ENCODE measurements at regions not wholly inside any gene's neighbourhood (a gene's known extent, or its start where the extent isn't known, plus 50 kb on each side); places are given as distances from the start of the nearest gene placed in this dataset.
A peak's percentile ranks its signal among the peaks of the same experiment; 100 is the strongest.

- no peak overlapping the region for H3K27ac ChIP-seq
- H3K36me3 ChIP-seq, result no peaks in the 10 kb centered on the region
- DNase-seq (no peak), ATAC-seq (ENCODE audit: low FRiP score in 2 of 2) (no peak)
- H3K27me3 ChIP-seq, result no peaks in the 10 kb centered on the region
- WGBS, 2 donors, result 74 to 95% methylated on average over 8 to 11 of the region's 11 CpGs
- H3K4me1 ChIP-seq, result no peaks in the 10 kb centered on the region
- no peak for TF ChIP-seq EP300 (IDR thresholded peaks at IDR 0.05)
- H3K4me3 ChIP-seq, result no peak overlapping the region
- no peaks in the 10 kb centered on the region for H3K9me3 ChIP-seq
These were observed 140.4 kb downstream of the ERMARD start for GRCh38 chr6:169891846-169892245.

DNA sequence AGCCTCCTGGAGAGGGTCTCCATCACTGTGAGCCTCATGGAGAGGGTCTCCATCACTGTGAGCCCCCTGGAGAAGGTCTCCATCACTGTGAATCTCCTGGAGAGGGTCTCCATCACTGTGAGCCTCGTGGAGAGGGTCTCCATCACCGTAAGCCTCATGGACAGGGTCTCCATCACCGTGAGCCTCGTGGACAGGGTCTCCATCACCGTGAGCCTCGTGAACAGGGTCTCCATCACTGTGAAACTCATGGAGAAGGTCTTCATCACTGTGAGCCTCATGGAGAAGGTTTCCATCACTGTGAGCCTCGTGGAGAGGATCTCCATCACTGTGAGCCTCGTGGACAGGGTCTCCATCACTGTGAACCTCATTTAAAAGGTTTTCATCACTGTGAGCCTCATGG lies 140.0 kb downstream of the ERMARD start:
- no peak overlapping the region for H3K4me3 ChIP-seq
- no peak for TF ChIP-seq EP300 (IDR thresholded peaks at IDR 0.05)
- no peaks in the 10 kb centered on the region for H3K36me3 ChIP-seq
- no peaks in the 10 kb centered on the region for H3K9me3 ChIP-seq
- DNase-seq (no peak), ATAC-seq (ENCODE audit: low FRiP score in 2 of 2) (no peak)
- H3K27me3 ChIP-seq, result no peaks in the 10 kb centered on the region
- 67 to 79% methylated on average over 8 of the region's 8 CpGs for WGBS, 2 donors
- no peaks in the 10 kb centered on the region for H3K4me1 ChIP-seq
- H3K27ac ChIP-seq, result no peak overlapping the region

- no peak for ATAC-seq (ENCODE audit: low FRiP score in 2 of 2)
- Histone ChIP-seq H3K36me3 (no peaks in the 10 kb centered on the region), H3K27me3 (no peaks in the 10 kb centered on the region), H3K27ac (no peak overlapping the region), H3K4me1 (no peaks in the 10 kb centered on the region), H3K4me3 (no peak overlapping the region), H3K9me3 (no peaks in the 10 kb centered on the region)
- TF ChIP-seq, protein P1, sequence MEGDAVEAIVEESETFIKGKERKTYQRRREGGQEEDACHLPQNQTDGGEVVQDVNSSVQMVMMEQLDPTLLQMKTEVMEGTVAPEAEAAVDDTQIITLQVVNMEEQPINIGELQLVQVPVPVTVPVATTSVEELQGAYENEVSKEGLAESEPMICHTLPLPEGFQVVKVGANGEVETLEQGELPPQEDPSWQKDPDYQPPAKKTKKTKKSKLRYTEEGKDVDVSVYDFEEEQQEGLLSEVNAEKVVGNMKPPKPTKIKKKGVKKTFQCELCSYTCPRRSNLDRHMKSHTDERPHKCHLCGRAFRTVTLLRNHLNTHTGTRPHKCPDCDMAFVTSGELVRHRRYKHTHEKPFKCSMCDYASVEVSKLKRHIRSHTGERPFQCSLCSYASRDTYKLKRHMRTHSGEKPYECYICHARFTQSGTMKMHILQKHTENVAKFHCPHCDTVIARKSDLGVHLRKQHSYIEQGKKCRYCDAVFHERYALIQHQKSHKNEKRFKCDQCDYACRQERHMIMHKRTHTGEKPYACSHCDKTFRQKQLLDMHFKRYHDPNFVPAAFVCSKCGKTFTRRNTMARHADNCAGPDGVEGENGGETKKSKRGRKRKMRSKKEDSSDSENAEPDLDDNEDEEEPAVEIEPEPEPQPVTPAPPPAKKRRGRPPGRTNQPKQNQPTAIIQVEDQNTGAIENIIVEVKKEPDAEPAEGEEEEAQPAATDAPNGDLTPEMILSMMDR (IDR thresholded peaks at IDR 0.05), result no peak
- TF ChIP-seq EP300 (IDR thresholded peaks at IDR 0.05) (no peak), POLR2AphosphoS5 (IDR thresholded peaks at IDR 0.05) (no peak), POLR2A (IDR thresholded peaks at IDR 0.05) (no peak)
- WGBS, 2 donors, result 86% methylated on average over 7 of the region's 7 CpGs
- no peak for DNase-seq
These were observed 139.5 kb downstream of the ERMARD start for GRCh38 chr6:169890901-169891300.

GRCh38 chr6:169890049-169890448 lies 138.6 kb downstream of the ERMARD start:
- WGBS, 2 donors, result 46 to 48% methylated on average over 7 to 12 of the region's 12 CpGs
- DNase-seq (no peak), ATAC-seq (ENCODE audit: low FRiP score in 2 of 2) (no peak)
- Histone ChIP-seq H3K27ac (no peak overlapping the region), H3K4me3 (no peak overlapping the region), H3K9me3 (no peaks in the 10 kb centered on the region), H3K4me1 (peaks cover 0 to 4% (median 3%) of the 10 kb centered on the region in 4 donors), H3K36me3 (no peaks in the 10 kb centered on the region), H3K27me3 (no peaks in the 10 kb centered on the region)
- TF ChIP-seq POLR2A (IDR thresholded peaks at IDR 0.05), result no peak
- TF ChIP-seq EP300 (IDR thresholded peaks at IDR 0.05), result no peak
- TF ChIP-seq, protein P1 (IDR thresholded peaks at IDR 0.05), result no peak

DNA sequence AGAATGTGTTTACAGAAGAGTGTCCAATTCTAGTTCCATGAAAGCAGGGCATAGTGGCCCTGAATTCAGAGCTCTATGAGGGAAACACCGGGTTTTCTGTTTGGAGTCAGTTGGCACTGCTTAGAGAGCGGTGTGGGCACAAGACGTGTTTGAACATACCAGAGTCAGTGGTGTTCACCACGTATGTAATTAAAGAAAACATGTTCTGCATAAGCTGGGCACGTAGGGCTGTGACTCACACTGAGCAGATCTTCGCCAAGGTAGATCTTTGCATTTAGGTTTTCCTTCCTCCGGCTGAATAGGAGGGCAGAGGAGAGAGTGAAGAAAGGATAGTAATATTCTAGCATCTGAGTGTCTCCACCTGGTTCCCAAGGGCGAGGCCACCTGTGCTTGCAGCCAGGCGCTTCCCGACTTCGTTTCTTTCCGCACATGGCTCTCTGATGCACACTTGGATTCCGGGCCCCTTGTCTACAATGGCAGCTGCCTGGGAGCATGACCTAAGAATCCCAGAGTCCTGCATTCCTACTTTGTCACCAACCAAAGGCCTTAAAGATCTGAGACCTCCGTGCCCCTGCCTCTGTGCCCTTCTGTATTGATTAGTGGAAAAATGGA lies 136.2 kb downstream of the ERMARD start:
- DNase-seq, result no peak
- Histone ChIP-seq H3K36me3 (no peaks in the 10 kb centered on the region), H3K4me1 (peaks cover 0 to 11% (median 6%) of the 10 kb centered on the region in 4 donors), H3K4me3 (no peak overlapping the region), H3K27ac (no peak overlapping the region), H3K27me3 (no peaks in the 10 kb centered on the region), H3K9me3 (no peaks in the 10 kb centered on the region)
- no peak for ATAC-seq (ENCODE audit: low FRiP score in 2 of 2)
- WGBS, 2 donors, result 88 to 92% methylated on average over 14 of the region's 14 CpGs
- TF ChIP-seq, protein P1 (IDR thresholded peaks at IDR 0.05), result no peak
- TF ChIP-seq EP300 (IDR thresholded peaks at IDR 0.05), result no peak
- no peak for TF ChIP-seq POLR2A (IDR thresholded peaks at IDR 0.05)
- no peak for TF ChIP-seq POLR2AphosphoS5 (IDR thresholded peaks at IDR 0.05)

GRCh38 chr6:169886631-169887227 lies 135.3 kb downstream of the ERMARD start:
- H3K36me3 ChIP-seq, result no peaks in the 10 kb centered on the region
- H3K27ac ChIP-seq, result no peak overlapping the region
- H3K4me1 ChIP-seq, result peaks cover 0 to 11% (median 6%) of the 10 kb centered on the region in 4 donors
- no peaks in the 10 kb centered on the region for H3K27me3 ChIP-seq
- 78 to 85% methylated on average over 15 of the region's 15 CpGs for WGBS, 2 donors
- TF ChIP-seq POLR2AphosphoS5 (IDR thresholded peaks at IDR 0.05) (no peak), EP300 (IDR thresholded peaks at IDR 0.05) (no peak), POLR2A (IDR thresholded peaks at IDR 0.05) (no peak)
- TF ChIP-seq, protein P1 (IDR thresholded peaks at IDR 0.05), result no peak
- ATAC-seq (ENCODE audit: low FRiP score in 2 of 2), result no peak
- H3K9me3 ChIP-seq, result no peaks in the 10 kb centered on the region
- H3K4me3 ChIP-seq, result no peak overlapping the region
- peak in 1 of 2 donors; percentile 65 for DNase-seq

Measured in upper lobe of left lung (tissue), 6 donors.